COLO829 (cell line): ENCODE measurements at regions not wholly inside any gene's neighbourhood (a gene's known extent, or its start where the extent isn't known, plus 50 kb on each side); places are given as distances from the start of the nearest gene placed in this dataset.

ENCODE experiments used
- DNase-seq: peaks from one replicate; pipeline ENCODE4 v3.0.0; 2012; ENCODE audit warnings: low spot score

DNA sequence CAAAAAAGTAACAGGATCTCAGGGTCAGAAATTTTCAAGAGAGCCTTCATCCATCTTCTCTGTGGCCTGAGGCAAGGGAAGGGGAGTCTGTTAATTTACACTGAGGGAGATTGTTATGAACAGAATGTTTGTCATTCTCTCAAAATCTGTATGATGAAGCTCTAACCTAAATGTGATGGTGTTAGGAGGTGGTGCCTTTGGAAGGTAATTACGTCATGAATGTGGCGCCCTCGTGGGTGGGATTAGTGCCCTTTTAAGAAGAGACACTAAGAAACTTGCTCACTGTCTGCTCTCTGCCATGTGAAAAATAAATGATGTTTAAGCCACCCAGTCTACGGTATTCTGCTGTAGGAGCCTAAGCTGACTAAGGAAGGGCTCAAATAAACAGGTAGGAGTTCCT is 521.6 kb downstream of the SNAPC1 start:
- no peak for DNase-seq

DNA sequence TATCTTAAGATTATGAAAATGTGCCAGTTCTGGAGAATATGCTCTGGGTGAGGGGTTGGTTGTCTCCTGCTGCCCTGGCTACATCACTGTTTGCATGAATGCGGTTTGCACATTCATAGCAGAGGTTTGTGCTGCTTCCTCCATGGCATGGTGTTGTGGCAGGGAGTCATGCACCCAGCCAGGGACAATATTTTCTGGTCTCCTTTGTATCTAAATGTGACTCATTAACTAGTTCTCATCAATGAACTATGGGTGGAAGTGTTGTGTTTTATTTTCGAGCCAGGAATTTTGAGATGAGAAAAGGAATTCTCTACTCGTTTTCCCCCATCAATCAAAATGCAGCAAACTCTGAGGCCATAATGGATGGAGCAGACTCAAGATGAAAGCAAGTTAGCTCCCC is 527.3 kb downstream of the SNAPC1 start:
- no peak for DNase-seq

GRCh38 chr14:62301080-62301479 is 538.9 kb downstream of the SNAPC1 start:
- DNase-seq: no peak

DNA sequence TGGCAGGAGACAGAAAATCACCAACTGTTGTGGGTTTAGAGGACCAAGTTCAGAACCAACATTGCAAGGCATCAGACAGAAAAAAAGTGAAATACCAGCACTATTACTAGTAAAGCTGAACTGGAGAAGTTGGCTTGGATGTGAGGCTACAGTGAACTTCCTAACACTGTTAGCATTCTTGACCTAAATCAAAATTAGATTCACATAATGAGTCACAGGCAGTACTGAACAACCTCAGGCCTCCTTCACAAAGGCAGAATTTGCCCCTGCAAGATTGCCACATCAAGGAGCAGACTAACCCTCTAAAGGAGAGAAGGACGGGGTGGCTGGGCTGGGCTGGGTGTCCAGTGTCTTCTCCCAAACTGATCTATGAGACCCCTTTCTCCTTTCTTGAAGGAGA is 539.7 kb downstream of the SNAPC1 start:
- no peak for DNase-seq

DNA sequence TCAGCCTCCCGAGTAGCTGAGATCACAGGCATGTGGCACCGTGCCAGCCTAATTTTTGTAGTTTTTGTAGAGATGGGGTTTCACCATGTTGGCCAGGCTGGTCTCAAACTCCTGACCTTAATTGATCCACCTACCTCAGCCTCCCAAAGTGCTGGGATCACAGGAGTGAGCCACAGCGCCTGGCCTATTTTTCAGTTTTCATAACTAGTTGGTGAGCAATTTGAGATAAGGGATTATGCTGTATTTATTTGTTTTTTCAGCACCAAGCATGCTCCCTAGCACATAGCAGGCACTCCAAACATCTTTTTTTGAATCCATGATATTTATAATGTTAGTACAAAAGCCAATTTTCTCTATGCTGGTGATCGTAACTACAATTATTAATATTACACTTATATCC is 541.2 kb downstream of the SNAPC1 start:
- DNase-seq: no peak

GRCh38 chr14:62304257-62304656 is 542.0 kb downstream of the SNAPC1 start:
- peak; percentile 45 for DNase-seq

- no peak for DNase-seq
Measured at GRCh38 chr14:62307844-62308243, 545.6 kb downstream of the SNAPC1 start.

- DNase-seq: no peak
Measured at GRCh38 chr14:62308316-62308715, 546.1 kb downstream of the SNAPC1 start.

GRCh38 chr14:62308891-62309290 is 546.7 kb downstream of the SNAPC1 start:
- no peak for DNase-seq

GRCh38 chr14:62313212-62313611 is 551.0 kb downstream of the SNAPC1 start:
- DNase-seq: no peak

DNA sequence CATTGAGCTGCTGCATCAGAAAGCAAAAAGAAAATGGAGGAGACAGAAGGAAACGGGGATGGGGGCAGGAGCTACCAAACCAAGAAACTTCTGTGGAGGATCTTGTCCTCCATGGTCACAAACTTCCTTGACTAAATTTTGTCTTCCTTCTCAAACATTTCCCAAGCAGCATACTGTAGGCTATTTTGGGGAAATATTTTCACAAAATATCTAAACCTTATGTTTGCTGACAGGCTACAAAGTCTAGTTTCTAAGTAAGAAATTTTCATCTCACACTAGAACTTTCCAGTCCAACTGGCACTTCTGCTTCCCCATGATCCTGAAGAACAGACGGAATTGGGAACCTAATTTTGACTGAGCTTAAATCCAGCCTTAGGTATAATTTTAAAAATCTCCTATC is 552.0 kb downstream of the SNAPC1 start:
- DNase-seq: no peak

GRCh38 chr14:62314871-62315270 is 552.7 kb downstream of the SNAPC1 start:
- no peak for DNase-seq

DNA sequence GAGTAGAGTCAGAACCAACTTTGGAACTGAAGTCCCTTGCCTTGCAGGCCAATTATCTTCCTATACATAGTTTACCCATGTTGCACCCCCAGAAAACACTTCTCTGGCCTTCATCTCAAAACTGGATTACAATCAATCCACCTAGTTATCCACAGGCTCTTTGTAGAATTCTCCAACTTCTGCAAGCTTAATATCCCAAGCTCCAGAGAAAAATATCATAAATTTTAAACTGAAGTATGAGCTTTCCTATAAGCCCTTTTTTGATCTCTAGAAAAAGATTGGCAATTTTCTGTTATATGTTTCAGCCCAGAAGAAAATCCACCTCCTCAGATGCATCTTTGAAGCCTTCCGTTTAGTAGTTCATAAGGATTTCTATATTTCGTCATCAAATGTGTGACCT is 553.4 kb downstream of the SNAPC1 start:
- DNase-seq: no peak

DNA sequence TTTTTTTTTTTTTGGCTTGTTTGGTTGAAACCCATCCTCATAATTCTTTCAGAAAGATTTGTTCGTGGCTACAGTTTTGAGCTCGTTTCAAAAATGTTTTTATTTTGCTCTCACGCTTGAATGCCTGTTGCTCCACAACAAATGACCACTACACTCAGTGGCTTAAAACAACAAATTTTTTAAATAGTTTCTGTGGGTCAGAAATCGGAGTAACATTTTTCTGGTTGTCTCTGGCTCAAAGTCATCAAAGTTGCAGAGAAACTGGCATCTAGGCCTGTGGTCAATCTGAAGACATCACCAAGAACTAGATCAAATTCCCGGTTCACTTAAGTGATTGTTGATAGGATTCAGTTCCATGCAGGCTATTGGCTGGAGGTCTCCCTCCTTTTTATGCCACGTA is 560.0 kb downstream of the SNAPC1 start:
- no peak for DNase-seq

DNA sequence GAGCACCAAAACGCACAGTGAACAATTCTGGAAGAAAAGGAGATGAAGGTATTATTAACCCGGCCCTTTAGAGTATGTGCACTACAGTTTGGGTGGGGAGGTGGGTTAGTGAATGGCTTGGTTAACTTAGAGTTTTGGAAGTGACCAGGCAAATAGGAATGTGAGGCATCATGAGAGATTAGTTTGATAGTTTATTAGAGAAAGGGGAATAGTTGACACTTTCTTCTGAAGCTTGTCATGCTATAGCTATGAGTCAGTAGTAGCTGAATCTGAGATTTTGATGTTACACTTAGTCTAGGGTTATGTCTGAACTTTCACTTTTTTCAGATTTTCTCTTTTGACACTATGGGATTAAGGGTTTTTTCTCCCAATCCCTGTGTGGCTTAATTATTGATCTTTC is 567.2 kb downstream of the SNAPC1 start:
- DNase-seq: no peak

DNA sequence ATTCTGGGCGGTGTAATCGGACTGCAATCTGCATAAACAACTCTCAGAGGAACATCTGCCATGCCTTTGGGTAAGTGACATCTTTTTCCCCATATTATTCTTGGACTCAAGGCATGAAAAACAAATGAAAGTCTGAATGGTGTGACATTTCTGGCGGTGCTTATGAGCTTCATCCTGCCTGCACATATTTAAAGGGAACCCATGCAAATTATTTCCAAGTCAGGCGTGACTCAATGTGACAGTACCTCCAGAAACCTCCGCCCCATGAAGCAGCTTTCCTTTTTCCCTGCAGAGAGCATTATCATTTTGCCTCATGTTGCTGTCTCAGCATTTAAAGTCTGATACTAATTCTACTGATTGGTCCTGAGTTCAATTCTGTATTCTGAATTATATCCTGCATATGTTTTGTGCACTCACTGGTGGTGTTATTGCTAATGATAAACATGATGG is 585.4 kb downstream of the SNAPC1 start:
- DNase-seq: no peak

GRCh38 chr14:62357362-62357761 is 595.1 kb downstream of the SNAPC1 start:
- no peak for DNase-seq

- no peak for DNase-seq
Measured at GRCh38 chr14:62364161-62364560, 601.9 kb downstream of the SNAPC1 start.

GRCh38 chr14:62364800-62365280 is 602.6 kb downstream of the SNAPC1 start:
- no peak for DNase-seq

- DNase-seq: no peak
Measured at GRCh38 chr14:62369919-62370560, 607.8 kb downstream of the SNAPC1 start.

DNA sequence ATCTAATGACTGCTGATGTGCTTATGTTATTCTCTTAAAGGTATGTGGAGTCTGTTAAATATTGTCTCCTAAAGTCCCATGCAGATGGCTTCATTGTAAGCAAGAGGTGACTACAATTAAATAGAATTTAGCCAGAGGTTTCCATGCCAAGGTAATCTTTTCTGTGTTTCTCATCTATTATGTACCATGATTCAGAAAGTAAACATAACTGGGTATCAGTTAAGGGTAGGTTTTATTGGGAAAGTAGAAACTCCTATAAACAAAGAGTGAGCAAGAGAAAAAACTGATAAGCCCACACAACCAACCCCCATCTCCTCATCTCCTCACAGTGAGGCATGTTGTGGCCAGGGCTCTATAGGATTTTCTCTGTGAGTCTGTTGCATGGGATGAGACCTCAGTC is 611.7 kb downstream of the SNAPC1 start:
- DNase-seq: no peak

DNA sequence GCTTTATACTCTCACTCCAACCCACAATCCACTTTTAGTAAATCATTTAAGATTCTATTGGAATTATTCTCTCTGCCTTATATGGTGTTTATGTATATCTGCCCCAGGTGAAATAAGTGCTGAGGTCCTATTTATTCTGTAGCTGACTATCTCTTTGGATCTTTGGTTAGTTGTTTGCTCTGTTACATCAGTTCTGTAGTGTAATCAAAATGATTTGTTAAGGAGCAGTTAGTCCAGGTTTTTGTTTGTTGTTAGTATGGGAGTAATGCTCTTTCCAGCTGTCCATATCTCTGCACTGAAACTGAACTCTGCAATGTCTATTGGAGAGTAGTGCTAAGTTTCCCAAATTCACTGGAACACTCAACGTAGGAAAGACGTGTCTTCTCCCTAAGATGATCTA is 615.8 kb downstream of the SNAPC1 start:
- DNase-seq: no peak

DNA sequence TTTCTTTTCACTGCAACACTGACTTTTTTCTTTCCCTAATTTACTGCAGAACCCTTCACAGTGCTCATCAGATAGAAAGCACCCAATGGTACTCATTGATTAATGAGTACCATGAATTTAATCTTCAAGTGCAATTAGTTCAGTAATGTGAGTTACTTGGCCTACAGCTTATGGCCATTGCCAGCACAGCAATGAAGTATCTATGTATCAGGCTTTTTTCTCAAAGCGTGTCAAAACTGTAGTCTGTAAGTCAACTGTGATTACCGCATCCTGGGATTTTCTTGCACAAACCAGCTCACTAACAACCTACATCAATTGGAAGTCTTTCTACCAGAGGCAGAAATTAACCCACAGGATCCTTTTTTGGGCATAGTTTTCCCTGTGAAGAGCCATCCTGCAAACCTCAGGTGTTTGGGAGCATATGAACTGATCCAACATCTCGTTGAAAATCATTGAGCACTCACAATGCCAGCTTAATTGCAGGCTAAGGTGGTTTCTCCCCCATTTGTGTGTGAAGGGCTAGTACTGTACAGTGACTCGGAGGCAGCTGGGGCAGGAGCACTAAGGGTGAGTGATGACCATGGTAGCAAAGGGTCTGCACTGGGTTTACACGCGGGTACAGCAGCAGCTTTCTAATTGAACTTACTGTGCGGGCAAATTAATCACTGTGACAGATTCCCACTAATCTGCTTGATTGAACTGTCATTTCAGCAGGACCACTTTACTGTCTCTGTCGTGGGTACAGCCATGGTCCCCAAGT is 619.3 kb downstream of the SNAPC1 start:
- no peak for DNase-seq

DNA sequence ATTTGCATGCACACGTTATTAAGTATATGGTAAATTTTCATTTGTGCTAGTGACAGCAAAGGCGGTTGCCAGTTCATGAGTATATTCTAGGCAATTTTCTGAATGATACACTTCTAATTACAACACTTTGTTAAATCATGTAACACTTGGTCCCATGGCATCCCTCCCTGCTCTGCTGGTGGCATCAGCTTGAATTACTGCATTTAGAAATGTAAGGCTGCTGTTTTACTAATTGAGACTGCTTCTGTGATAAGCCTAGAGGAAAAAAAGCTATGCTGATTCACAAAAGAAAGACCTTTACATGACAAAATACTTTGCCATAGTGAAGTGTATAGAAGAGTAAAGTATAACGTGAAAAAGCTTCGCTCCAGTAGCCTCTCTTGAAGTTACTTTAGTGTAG is 636.1 kb downstream of the KCNH5 start:
- no peak for DNase-seq
